GM12892 (cell line): ENCODE measurements at regions not wholly inside any gene's neighbourhood (a gene's known extent, or its start where the extent isn't known, plus 50 kb on each side); places are given as distances from the start of the nearest gene placed in this dataset.

Source experiments
- POLR2AphosphoS5 ChIP-seq: IDR thresholded peaks from 2 replicates; pipeline ENCODE4 v1.6.1; 2011; ENCODE audit warnings: low read depth, low read length, control low read depth
- TAF1 ChIP-seq: IDR thresholded peaks from 2 replicates; pipeline ENCODE4 v1.6.1; 2011; ENCODE audit warnings: low read depth, mild to moderate bottlenecking, control low read depth, low read length, borderline replicate concordance

DNA sequence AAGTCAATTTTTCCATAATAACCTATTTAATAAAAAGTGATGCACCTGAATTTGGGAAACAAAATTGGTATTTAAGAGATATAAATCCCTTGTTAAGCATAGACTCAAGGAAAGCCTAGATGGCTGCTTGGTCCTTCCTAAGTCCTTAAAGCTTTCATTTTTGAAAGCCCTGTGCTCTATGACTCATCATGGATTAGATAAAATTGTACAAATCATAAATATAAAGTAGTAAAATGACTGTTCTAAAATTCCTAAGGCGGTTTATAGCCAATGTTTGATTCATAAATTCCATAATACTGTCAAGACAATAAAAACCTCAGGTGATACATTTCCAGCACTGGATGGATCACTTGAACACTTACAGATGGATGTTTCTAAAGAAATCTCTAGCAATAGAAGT lies 730.8 kb upstream of the EPHA6 start:
- no peak for TF ChIP-seq POLR2AphosphoS5
- TF ChIP-seq TAF1: no peak
